H1 (cell line): ENCODE measurements at regions not wholly inside any gene's neighbourhood (a gene's known extent, or its start where the extent isn't known, plus 50 kb on each side); places are given as distances from the start of the nearest gene placed in this dataset.

Experiments
- BACH1 ChIP-seq: IDR thresholded peaks from 2 replicates; pipeline ENCODE4 v1.6.1; 2012; ENCODE audit warnings: low read length, improper control_type of control experiment
- BRCA1 ChIP-seq: IDR thresholded peaks from 2 replicates; pipeline ENCODE4 v1.6.1; 2012; ENCODE audit warnings: low read depth, low read length, improper control_type of control experiment
- CBX5 ChIP-seq: fragments of 300-800, 300-1000 bp; sonication (generic); IDR thresholded peaks from 2 replicates; pipeline ENCODE4 v1.7.1; 2016; ENCODE audit warnings: antibody characterized with exemption, low read length, low read depth
- CBX8 ChIP-seq: fragments of 300-800, 300-1000 bp; sonication (generic); IDR thresholded peaks from 2 replicates; pipeline ENCODE4 v1.7.1; 2016; ENCODE audit warnings: low read depth, low read length, borderline replicate concordance
- CHD2 ChIP-seq: IDR thresholded peaks from 2 replicates; pipeline ENCODE4 v1.6.1; 2012; ENCODE audit warnings: low read length, improper control_type of control experiment
- FOSL1 ChIP-seq: IDR thresholded peaks from 2 replicates; pipeline ENCODE4 v1.6.1; 2011; ENCODE audit warnings: mild to moderate bottlenecking, low read depth, low read length, moderate library complexity; ENCODE audit not compliant: insufficient read depth
- PHF8 ChIP-seq: fragments of 200-600 bp; sonication (generic); conservative IDR thresholded peaks from 2 replicates; pipeline ENCODE4 v1.7.1; 2012; ENCODE audit warnings: low read depth, mild to moderate bottlenecking, inconsistent platforms, low read length, moderate library complexity
- POU5F1 ChIP-seq: IDR thresholded peaks from 2 replicates; pipeline ENCODE4 v1.6.1; 2011; ENCODE audit warnings: low read depth, mild to moderate bottlenecking, low read length, moderate library complexity
- SIX5 ChIP-seq: IDR thresholded peaks from 2 replicates; pipeline ENCODE4 v1.6.1; 2011; ENCODE audit warnings: mild to moderate bottlenecking, low read depth, low read length
- SP1 ChIP-seq: IDR thresholded peaks from 2 replicates; pipeline ENCODE4 v1.6.1; 2011; ENCODE audit warnings: low read depth, low read length
- SP2 ChIP-seq: IDR thresholded peaks from 2 replicates; pipeline ENCODE4 v1.6.1; 2012; ENCODE audit warnings: mild to moderate bottlenecking, low read length, inconsistent platforms
- TCF12 ChIP-seq: IDR thresholded peaks from 2 replicates; pipeline ENCODE4 v1.6.1; 2011; ENCODE audit warnings: low read depth, mild to moderate bottlenecking, low read length
- TF ChIP-seq, protein P1 (sequence below): fragments of 300-600 bp; sonication (generic); IDR thresholded peaks from 2 replicates; pipeline ENCODE4 v1.7.1; 2012; ENCODE audit warnings: low read length, moderate library complexity, mild to moderate bottlenecking, inconsistent platforms; ENCODE audit not compliant: insufficient replicate concordance

DNA sequence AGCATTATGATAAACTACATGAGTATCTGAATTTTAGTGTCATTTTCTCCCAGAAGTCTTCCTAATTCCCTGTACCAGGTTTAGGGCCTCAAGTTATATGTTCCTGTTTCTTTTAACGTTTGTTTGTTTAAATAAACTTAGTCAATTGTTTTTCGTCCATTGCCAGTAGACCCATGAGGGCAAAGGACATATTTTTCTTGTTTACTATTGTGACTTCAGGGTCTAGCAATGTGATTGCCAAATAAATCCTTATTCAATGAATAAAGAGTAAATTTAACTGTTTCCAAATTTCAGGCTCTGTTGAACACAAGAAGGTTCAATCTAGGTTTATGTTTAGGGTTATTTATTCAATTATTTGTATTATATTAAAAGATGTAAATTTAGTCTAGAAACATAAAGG, 391.6 kb upstream of the MGAT4C start (continued):
- TF ChIP-seq, protein P1, sequence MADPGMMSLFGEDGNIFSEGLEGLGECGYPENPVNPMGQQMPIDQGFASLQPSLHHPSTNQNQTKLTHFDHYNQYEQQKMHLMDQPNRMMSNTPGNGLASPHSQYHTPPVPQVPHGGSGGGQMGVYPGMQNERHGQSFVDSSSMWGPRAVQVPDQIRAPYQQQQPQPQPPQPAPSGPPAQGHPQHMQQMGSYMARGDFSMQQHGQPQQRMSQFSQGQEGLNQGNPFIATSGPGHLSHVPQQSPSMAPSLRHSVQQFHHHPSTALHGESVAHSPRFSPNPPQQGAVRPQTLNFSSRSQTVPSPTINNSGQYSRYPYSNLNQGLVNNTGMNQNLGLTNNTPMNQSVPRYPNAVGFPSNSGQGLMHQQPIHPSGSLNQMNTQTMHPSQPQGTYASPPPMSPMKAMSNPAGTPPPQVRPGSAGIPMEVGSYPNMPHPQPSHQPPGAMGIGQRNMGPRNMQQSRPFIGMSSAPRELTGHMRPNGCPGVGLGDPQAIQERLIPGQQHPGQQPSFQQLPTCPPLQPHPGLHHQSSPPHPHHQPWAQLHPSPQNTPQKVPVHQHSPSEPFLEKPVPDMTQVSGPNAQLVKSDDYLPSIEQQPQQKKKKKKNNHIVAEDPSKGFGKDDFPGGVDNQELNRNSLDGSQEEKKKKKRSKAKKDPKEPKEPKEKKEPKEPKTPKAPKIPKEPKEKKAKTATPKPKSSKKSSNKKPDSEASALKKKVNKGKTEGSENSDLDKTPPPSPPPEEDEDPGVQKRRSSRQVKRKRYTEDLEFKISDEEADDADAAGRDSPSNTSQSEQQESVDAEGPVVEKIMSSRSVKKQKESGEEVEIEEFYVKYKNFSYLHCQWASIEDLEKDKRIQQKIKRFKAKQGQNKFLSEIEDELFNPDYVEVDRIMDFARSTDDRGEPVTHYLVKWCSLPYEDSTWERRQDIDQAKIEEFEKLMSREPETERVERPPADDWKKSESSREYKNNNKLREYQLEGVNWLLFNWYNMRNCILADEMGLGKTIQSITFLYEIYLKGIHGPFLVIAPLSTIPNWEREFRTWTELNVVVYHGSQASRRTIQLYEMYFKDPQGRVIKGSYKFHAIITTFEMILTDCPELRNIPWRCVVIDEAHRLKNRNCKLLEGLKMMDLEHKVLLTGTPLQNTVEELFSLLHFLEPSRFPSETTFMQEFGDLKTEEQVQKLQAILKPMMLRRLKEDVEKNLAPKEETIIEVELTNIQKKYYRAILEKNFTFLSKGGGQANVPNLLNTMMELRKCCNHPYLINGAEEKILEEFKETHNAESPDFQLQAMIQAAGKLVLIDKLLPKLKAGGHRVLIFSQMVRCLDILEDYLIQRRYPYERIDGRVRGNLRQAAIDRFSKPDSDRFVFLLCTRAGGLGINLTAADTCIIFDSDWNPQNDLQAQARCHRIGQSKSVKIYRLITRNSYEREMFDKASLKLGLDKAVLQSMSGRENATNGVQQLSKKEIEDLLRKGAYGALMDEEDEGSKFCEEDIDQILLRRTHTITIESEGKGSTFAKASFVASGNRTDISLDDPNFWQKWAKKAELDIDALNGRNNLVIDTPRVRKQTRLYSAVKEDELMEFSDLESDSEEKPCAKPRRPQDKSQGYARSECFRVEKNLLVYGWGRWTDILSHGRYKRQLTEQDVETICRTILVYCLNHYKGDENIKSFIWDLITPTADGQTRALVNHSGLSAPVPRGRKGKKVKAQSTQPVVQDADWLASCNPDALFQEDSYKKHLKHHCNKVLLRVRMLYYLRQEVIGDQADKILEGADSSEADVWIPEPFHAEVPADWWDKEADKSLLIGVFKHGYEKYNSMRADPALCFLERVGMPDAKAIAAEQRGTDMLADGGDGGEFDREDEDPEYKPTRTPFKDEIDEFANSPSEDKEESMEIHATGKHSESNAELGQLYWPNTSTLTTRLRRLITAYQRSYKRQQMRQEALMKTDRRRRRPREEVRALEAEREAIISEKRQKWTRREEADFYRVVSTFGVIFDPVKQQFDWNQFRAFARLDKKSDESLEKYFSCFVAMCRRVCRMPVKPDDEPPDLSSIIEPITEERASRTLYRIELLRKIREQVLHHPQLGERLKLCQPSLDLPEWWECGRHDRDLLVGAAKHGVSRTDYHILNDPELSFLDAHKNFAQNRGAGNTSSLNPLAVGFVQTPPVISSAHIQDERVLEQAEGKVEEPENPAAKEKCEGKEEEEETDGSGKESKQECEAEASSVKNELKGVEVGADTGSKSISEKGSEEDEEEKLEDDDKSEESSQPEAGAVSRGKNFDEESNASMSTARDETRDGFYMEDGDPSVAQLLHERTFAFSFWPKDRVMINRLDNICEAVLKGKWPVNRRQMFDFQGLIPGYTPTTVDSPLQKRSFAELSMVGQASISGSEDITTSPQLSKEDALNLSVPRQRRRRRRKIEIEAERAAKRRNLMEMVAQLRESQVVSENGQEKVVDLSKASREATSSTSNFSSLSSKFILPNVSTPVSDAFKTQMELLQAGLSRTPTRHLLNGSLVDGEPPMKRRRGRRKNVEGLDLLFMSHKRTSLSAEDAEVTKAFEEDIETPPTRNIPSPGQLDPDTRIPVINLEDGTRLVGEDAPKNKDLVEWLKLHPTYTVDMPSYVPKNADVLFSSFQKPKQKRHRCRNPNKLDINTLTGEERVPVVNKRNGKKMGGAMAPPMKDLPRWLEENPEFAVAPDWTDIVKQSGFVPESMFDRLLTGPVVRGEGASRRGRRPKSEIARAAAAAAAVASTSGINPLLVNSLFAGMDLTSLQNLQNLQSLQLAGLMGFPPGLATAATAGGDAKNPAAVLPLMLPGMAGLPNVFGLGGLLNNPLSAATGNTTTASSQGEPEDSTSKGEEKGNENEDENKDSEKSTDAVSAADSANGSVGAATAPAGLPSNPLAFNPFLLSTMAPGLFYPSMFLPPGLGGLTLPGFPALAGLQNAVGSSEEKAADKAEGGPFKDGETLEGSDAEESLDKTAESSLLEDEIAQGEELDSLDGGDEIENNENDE: no peak
- TF ChIP-seq CBX5 (no peak), CBX8 (no peak), FOSL1 (no peak), CHD2 (no peak), TCF12 (no peak), SIX5 (no peak), BACH1 (no peak), SP2 (no peak), POU5F1 (no peak), BRCA1 (no peak), PHF8 (no peak), SP1 (no peak)
